Fibroblast of gingiva (primary cell): ENCODE measurements at regions not wholly inside any gene's neighbourhood (a gene's known extent, or its start where the extent isn't known, plus 50 kb on each side); places are given as distances from the start of the nearest gene placed in this dataset.

Experiments
- DNase-seq: peaks from one replicate; pipeline ENCODE4 v3.0.0-alpha.2; 2011; ENCODE audit warnings: low read depth

GRCh38 chr5:97846643-97847042 is 663.6 kb upstream of the RIOK2 start:
- DNase-seq: no peak

GRCh38 chr5:97847920-97848631 is 665.0 kb upstream of the RIOK2 start:
- DNase-seq: no peak

- no peak for DNase-seq
Measured at GRCh38 chr5:97851036-97851435, 668.0 kb upstream of the RIOK2 start.

GRCh38 chr5:97854871-97855762 is 672.1 kb upstream of the RIOK2 start:
- DNase-seq: peak; percentile 3

- DNase-seq: no peak
Measured at GRCh38 chr5:97874491-97874890, 691.4 kb upstream of the RIOK2 start.

- no peak for DNase-seq
Measured at GRCh38 chr5:97876272-97876671, 693.2 kb upstream of the RIOK2 start.

GRCh38 chr5:97877588-97877987 is 694.5 kb upstream of the RIOK2 start:
- peak; percentile 20 for DNase-seq

GRCh38 chr5:97888439-97888838 is 705.4 kb upstream of the RIOK2 start:
- DNase-seq: no peak

- no peak for DNase-seq
Measured at GRCh38 chr5:97891971-97892370, 708.9 kb upstream of the RIOK2 start.

GRCh38 chr5:97903742-97904141 is 720.7 kb upstream of the RIOK2 start:
- DNase-seq: no peak

- no peak for DNase-seq
Measured at GRCh38 chr5:97906135-97906534, 723.1 kb upstream of the RIOK2 start.

- DNase-seq: no peak
Measured at GRCh38 chr5:97907646-97908400, 724.8 kb upstream of the RIOK2 start.

- DNase-seq: no peak
Measured at GRCh38 chr5:97909541-97909940, 726.5 kb upstream of the RIOK2 start.

- DNase-seq: no peak
Measured at GRCh38 chr5:97914483-97914882, 731.4 kb upstream of the RIOK2 start.

GRCh38 chr5:97915106-97915505 is 732.1 kb upstream of the RIOK2 start:
- DNase-seq: no peak

- DNase-seq: no peak
Measured at GRCh38 chr5:97918057-97918456, 735.0 kb upstream of the RIOK2 start.

GRCh38 chr5:97918620-97919019 is 735.6 kb upstream of the RIOK2 start:
- no peak for DNase-seq

GRCh38 chr5:97919719-97920118 is 736.7 kb upstream of the RIOK2 start:
- no peak for DNase-seq

- DNase-seq: no peak
Measured at GRCh38 chr5:97922776-97923175, 739.7 kb upstream of the RIOK2 start.

- DNase-seq: no peak
Measured at GRCh38 chr5:97923496-97923895, 740.4 kb upstream of the RIOK2 start.

- DNase-seq: no peak
Measured at GRCh38 chr5:97923997-97924396, 741.0 kb upstream of the RIOK2 start.

- no peak for DNase-seq
Measured at GRCh38 chr5:97929383-97929782, 746.3 kb upstream of the RIOK2 start.

GRCh38 chr5:97931829-97932228 is 748.8 kb upstream of the RIOK2 start:
- no peak for DNase-seq
